ENCODE measurements at regions not wholly inside any gene's neighbourhood (a gene's known extent, or its start where the extent isn't known, plus 50 kb on each side); places are given as distances from the start of the nearest gene placed in this dataset.

DNA sequence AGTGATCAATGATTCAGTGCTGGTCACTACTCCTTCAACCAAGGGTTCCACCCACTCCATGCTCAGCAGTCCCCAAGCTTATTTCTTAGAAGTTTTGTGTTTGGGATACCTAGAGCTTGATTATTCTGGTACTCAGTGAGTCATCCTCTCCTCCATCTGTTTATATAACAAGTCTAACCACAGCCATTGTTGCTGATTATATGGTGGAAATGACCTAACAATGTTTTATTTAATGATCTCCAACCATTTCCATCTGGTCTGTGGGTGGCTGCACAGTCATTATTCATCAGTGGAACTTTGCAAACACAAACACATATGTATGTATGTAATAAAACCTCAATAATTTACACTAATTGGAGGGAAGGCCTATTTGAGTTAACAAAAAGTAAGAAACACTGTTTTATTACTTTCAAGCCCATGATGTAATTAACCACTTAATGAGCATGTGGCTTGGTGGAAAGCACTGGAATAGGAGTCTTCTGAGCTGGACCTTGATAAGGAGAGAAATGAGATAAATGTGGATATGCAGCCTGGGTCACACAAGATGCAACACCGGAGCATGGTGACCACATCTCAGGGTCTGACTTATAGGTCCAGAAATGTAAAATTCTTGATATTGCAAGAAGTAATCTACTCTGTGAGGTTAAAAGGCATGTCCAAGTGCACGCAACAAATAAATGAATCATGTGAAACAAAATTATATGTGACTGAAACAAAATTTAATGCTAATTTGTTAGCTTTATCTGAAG, 99.0 kb upstream of the WLS start:
- peak; percentile 94 for DNase-seq

GRCh38 chr1:68330391-68330790, 98.1 kb upstream of the WLS start:
- no peak for DNase-seq

DNA sequence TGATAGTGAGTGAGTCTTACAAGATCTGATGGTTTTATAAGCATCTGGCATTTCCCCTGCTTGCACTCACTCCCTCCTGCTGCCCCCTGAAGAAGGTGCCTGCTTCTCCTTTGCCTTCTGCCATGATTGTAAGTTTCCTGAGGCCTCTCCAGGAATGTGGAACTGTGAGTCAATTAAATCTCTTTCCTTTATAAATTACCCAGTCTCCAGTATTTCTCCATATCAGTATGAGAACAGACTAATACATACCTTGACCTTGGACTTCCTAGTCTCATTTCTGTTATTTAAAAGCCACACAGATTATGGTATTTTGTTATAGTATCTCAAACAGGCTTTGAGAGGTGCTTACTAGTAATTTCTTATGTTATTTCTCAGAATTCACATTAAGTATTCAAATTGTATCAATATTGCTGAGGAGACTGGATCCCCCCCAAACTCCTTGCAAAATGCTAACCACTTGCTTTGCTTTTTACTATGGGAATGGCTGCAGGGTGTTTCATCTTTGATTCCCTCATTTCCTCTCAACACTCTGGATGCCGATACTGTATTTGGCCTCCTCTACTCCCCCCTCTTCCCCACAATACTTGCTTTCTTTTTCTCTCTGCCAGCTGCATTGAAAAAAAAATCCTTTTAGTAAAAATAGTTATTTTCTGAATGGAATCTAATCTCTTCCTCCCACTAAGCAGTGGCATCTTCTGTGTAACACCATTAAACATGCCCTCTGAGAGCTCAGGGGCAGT, 96.9 kb upstream of the WLS start:
- DNase-seq, result no peak

DNA sequence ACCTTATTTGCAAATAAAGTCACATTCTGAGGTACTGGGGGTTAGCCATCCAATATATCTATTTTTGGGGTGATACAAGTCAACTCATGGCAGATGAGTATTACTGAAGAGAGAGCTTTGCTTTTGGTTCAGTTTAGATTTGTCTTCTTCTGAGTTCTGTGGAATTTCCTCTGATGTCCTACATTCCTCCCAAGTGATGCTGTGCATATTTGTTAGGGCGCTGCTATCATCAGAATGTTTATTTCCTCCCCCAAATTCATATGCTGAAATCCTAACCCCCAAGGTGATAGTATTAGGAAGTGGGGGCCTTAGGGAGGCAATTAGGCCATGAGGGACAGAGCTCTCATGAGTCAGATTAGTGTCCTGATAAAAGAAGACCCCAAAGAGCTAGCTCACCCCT, 96.2 kb upstream of the WLS start:
- DNase-seq, result peak; percentile 73

- peak; percentile 23 for DNase-seq
Observed at GRCh38 chr1:68327414-68327813, 95.1 kb upstream of the WLS start.

GRCh38 chr1:68326481-68326880, 94.2 kb upstream of the WLS start:
- DNase-seq, result no peak

DNA sequence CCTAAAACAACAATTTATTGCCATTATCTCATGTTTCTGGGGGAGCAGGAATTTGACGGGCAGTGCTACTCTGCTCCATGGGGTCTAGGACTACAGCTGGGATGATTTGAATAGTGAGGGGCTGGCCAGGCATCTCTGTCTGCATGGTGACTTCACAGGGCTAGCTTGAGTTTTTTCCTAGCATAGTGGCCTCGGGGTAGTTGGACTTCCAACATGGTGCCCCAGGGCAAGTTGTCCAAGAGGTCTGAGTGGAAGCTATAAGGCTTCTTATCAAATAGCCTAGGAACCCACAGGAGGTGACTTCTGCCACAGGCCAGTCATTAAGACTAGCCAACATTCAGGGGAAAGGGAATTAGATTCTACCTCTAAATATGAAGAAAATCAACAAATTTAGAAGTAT, 92.0 kb upstream of the WLS start:
- DNase-seq, result no peak

DNA sequence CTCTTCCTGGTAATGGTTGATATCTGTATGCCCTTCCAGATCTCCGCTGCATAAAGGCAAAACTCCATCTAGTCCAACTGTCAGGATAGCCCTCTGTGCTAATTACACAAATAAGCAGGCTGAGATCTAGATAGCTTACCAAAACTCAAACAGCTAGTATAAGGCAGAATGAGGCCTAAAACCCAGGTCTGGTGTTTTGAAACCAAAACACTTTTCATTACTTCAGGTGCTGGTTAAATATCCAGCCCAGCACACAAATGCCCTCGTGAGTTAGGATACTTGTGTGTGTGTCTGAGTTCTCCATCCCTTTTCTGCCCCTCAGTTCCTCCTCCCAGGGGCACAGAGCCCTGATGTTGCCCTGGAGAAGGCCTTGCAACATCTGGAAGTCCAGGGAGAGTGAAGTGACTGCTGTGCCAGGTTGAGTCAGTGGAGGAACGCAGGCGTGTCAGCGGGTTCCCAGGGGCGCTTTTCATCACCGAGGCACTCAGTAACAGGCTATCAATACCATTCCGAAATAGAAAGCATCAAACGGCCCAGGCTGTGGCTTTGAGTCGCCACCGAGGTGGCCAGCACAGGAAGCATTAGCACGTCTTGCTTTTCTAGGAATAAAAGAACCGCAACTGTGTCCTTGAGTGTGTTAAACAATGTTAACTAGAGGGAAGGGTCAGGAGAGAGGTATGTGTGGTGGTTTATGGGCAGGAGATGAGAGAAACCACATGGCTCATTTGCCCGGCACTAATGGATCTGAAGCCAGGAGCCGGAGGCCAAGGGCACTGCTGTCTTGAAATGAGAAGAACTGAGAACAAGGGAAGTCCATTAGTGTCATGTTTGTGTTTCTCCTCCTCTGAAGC, 90.7 kb upstream of the WLS start:
- no peak for DNase-seq

DNA sequence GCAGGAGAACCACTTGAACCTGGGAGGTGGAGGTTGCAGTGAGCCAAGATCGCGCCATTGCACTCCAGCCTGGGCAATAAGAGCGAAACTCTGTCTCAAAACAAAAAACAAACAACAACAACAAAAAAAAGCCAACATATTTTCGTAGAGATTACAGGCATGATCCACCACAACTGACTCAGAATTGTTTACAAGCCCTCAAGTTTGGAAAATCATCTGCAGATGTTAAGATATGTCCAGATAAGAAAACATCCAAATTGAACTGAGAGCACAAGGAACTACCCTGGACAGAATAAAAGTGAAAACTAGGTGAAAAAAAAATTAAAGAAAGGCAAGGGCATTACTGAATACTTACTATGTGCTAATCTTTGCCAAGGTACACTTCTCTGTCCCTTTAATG, 89.8 kb upstream of the WLS start:
- no peak for DNase-seq

GRCh38 chr1:68321084-68321685, 88.9 kb upstream of the WLS start:
- peak; percentile 63 for DNase-seq

GRCh38 chr1:68320349-68320748, 88.0 kb upstream of the WLS start:
- no peak for DNase-seq

GRCh38 chr1:68319907-68320306, 87.6 kb upstream of the WLS start:
- DNase-seq, result no peak

- no peak for DNase-seq
Observed at GRCh38 chr1:68317543-68317942, 85.2 kb upstream of the WLS start.

DNA sequence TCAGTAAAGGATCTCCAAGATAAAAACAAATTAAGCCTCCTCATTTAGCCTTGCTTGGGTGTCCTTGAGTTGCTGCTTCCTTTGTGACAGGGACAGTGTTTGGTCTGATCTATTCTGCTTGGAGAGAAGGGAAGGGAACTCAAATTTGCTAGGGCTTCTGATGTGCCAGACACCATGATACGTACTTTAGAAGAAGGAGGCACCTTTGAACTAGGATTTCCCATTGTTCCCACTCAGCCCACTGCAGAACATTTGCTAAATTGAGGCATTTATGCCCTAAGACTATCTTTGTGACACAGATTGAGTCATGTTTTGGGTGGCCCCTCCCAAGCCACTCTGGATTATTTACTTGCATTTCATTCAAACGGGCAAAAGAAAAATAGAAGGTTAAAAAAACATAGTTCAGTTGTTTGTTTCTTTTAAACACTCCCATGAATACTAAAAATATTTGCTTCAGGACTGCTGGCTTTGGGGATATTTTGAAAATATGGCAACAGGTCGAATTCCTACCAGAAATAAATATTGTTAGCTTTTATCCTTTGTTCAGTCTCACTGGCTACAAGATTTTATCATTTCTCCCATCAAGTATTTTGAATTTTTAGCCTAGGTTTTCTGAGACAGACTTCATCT, 81.9 kb upstream of the WLS start:
- no peak for DNase-seq

- no peak for DNase-seq
Observed at GRCh38 chr1:68313735-68314134, 81.4 kb upstream of the WLS start.

GRCh38 chr1:68308034-68308433, 75.7 kb upstream of the WLS start:
- DNase-seq, result no peak

GRCh38 chr1:68307378-68307787, 75.1 kb upstream of the WLS start:
- no peak for DNase-seq

- DNase-seq, result no peak
Observed at GRCh38 chr1:68301471-68302001, 69.2 kb upstream of the WLS start.

DNA sequence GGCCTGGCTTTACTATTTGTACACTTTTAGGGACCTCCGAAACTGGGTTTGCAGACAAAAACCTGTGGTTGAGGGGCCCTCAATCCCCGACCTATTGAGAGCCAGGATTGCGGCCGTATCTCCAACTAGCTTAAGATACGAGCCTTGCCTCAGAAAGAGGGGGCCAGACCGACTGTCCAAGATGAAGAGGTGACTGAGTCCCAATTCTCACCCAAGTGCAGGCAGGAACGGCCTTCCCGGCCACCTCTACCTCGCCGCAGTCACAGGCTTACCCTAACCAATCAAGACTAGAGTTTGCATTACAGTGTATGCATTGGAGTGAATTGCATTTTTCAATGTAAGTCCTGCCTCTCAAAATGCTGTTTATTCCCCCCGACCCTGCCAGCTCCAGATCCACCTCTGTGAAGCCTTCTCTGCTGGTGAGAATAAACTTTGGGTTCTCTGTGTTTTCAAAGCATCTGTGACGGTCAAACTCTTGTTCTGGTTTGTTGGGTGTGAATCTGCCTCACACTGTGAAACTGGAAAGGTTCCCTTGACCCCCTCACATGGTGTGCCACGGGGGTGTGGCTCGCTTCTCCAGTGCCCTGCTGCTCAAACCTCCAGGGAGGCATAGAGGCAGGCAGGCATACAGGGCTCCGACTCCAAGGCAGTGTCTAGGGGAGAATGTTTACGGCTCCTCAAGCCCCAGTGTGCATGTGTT, 62.2 kb upstream of the WLS start:
- DNase-seq, result no peak

DNA sequence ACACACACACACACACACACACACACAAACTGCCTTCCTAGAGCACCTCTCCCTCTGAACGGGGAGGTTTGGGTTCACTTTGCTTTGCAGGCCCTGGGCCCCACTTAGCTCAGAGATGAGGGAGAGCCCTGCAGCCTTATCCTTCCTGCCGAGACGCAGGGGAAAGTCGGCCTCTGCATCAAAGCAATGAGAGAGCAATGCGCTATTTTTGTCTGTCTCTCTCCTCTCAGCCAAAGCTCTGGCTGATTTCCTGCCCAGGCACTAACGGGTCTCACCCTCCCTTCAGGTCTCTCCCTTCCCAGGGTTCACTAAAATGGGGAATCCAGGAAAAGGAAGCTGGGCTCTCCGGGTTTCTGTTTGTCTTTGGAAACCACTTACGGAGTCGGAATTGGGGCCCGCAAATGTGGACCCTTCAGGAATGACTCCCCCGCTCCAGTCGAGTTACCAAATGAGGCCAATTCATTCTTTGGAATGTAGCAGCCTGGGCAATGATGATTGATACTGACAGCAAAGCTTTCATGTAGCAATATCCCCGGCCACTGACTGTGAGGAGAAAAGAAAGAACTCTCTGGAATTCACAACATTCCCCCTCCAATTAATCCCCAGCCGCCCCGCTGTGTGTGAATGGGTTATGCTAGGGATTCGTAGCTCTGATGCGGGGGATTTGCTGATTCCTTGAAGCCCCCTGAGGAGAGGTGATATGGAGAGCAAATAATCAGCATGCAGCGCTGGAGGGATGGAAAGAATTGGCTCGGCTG, 61.5 kb upstream of the WLS start:
- no peak for DNase-seq

GRCh38 chr1:68293122-68293521, 60.8 kb upstream of the WLS start:
- DNase-seq, result no peak
